GM12878 (cell line): ENCODE measurements at regions not wholly inside any gene's neighbourhood (a gene's known extent, or its start where the extent isn't known, plus 50 kb on each side); places are given as distances from the start of the nearest gene placed in this dataset.

ENCODE experiments used
- ATAC-seq: fragments of 200-7000 bp; cut with Tn5 transposase; 3 replicates; pipeline ENCODE4 v1.9.1; 2020; ENCODE audit warnings: mild to moderate bottlenecking, moderate library complexity
- BruUV-seq: library from RNA; stranded (reverse); fragments of 400-500 nt; replicated peaks from 2 replicates; lab custom pipeline; 2021; lab: Mats Ljungman, UMichigan
- CTCF ChIA-PET: fragments of 300-600 bp; sonication (Branson Sonifier 250); formaldehyde crosslinking; extraction: SDS; loops from one replicate; lab custom pipeline; 2021; ENCODE audit warnings: inconsistent platforms; lab: Yijun Ruan, JAX
- POLR2A ChIA-PET: fragments of 350-600 bp; formaldehyde crosslinking; extraction: SDS; loops from one replicate; lab custom pipeline; 2021; ENCODE audit warnings: inconsistent platforms; lab: Charles Lee
- RAD21 ChIA-PET: fragments of 300-600 bp; sonication (Branson Sonifier 250); formaldehyde crosslinking; loops from one replicate; lab custom pipeline; 2023; ENCODE audit warnings: antibody characterized with exemption; ENCODE audit not compliant: unreplicated experiment; lab: Charles Lee
- SMC1A ChIA-PET: fragments of 300-600 bp; sonication (Branson Sonifier 250); formaldehyde crosslinking; loops from one replicate; lab custom pipeline; 2023; ENCODE audit not compliant: unreplicated experiment, uncharacterized antibody; lab: Charles Lee
- DNase-seq: peaks from one replicate; pipeline ENCODE4 v3.0.0-alpha.2; 2011; ENCODE audit warnings: low read depth, low spot score
- FAIRE-seq: peaks from 3 replicates; lab custom pipeline; 2011; peaks lifted over from hg19 to GRCh38; lab: Jason Lieb, UNC
- H2AFZ ChIP-seq: 2 replicates; pipeline ENCODE4 v1.6.0; 2011; ENCODE audit warnings: low read depth, low read length, control low read depth; ENCODE audit not compliant: control insufficient read depth
- H3K27ac ChIP-seq: 2 replicates; pipeline ENCODE4 v1.5.1; 2011; ENCODE audit warnings: control low read depth; ENCODE audit not compliant: control insufficient read depth, insufficient read depth
- H3K27me3 ChIP-seq, 2 experiments: replicated peaks in 1 of 2; 2 replicates each; pipeline versions ENCODE4 v1.6.0 to v1.6.1; 2011; ENCODE audit warnings: low read length in 1 of 2; ENCODE audit not compliant: control insufficient read depth in 2 of 2, insufficient read depth in 2 of 2
- H3K36me3 ChIP-seq, 2 experiments: 2 replicates each; pipeline ENCODE4 v1.5.1; 2011; ENCODE audit warnings: low read length in 1 of 2; ENCODE audit not compliant: control insufficient read depth in 2 of 2, insufficient read depth in 2 of 2
- H3K4me1 ChIP-seq: 2 replicates; pipeline ENCODE4 v1.6.1; 2011; ENCODE audit warnings: mild to moderate bottlenecking, low read length, moderate library complexity, mixed read lengths; ENCODE audit not compliant: control insufficient read depth, insufficient read depth
- H3K4me2 ChIP-seq: 2 replicates; pipeline ENCODE4 v1.6.0; 2011; ENCODE audit warnings: control low read depth; ENCODE audit not compliant: control insufficient read depth, insufficient read depth
- H3K4me3 ChIP-seq: fragments of 200-600 bp; sonication (generic); 2 replicates; pipeline ENCODE4 v1.5.1; 2016
- H3K79me2 ChIP-seq: 2 replicates; pipeline ENCODE4 v1.6.0; 2011; ENCODE audit warnings: low read length; ENCODE audit not compliant: control insufficient read depth, insufficient read depth
- H3K9ac ChIP-seq: 2 replicates; pipeline ENCODE4 v1.8.0; 2011; ENCODE audit warnings: low read length, control low read depth, mixed read lengths; ENCODE audit not compliant: control insufficient read depth, insufficient read depth
- H3K9me3 ChIP-seq: replicated peaks from 3 replicates; pipeline ENCODE4 v1.5.1; 2011; ENCODE audit warnings: mild to moderate bottlenecking, low read length; ENCODE audit not compliant: control insufficient read depth, insufficient read depth
- H4K20me1 ChIP-seq: 2 replicates; pipeline ENCODE4 v1.6.0; 2011; ENCODE audit not compliant: control insufficient read depth, insufficient read depth
- CTCF ChIP-seq, 3 experiments: IDR thresholded peaks in 2 of 3; conservative IDR thresholded peaks in 1 of 3; 2 replicates each; pipeline ENCODE4 v1.5.1; 2011; ENCODE audit warnings: low read depth in 3 of 3, low read length in 3 of 3, mild to moderate bottlenecking in 3 of 3, control low read depth in 2 of 3, moderate library complexity in 2 of 3, inconsistent platforms in 1 of 3, mixed read lengths in 1 of 3; ENCODE audit not compliant: control insufficient read depth in 2 of 3, insufficient read depth in 1 of 3; ENCODE audit errors: extremely low read depth in 1 of 3
- EP300 ChIP-seq, 2 experiments: fragments of 150-350 bp in 1 of 2; IDR thresholded peaks; 2 replicates each; pipeline ENCODE4 v1.6.1; 2011 to 2012; ENCODE audit warnings: low read depth in 2 of 2, low read length in 2 of 2, borderline replicate concordance in 1 of 2, improper control_type of control experiment in 1 of 2, inconsistent platforms in 1 of 2; ENCODE audit not compliant: control insufficient read depth in 1 of 2
- IKZF1 ChIP-seq: fragments of 450-650 bp; conservative IDR thresholded peaks from 2 replicates; pipeline ENCODE4 v1.6.1; 2017; ENCODE audit warnings: antibody characterized with exemption, mild to moderate bottlenecking
- NFYA ChIP-seq: IDR thresholded peaks from 2 replicates; pipeline ENCODE4 v1.6.1; 2011; ENCODE audit warnings: low read depth, mild to moderate bottlenecking, low read length, improper control_type of control experiment, borderline replicate concordance
- PRDM15 ChIP-seq: fragments of 450-650 bp; formaldehyde crosslinking; IDR thresholded peaks from 2 replicates; pipeline ENCODE4 v1.4.0; 2020; ENCODE audit warnings: mild to moderate bottlenecking, moderate library complexity
- RUNX3 ChIP-seq: IDR thresholded peaks from 2 replicates; pipeline ENCODE4 v1.6.1; 2012; ENCODE audit warnings: low read length, inconsistent platforms
- SREBF2 ChIP-seq: IDR thresholded peaks from 2 replicates; pipeline ENCODE4 v1.6.1; 2012; ENCODE audit warnings: mild to moderate bottlenecking, low read length
- STAT1 ChIP-seq: fragments of 450-650 bp; conservative IDR thresholded peaks from 2 replicates; pipeline ENCODE4 v1.6.1; 2014; ENCODE audit warnings: antibody characterized with exemption, mild to moderate bottlenecking
- TARDBP ChIP-seq: IDR thresholded peaks from 2 replicates; pipeline ENCODE4 v1.6.1; 2016; ENCODE audit warnings: borderline replicate concordance
- ZNF274 ChIP-seq: IDR thresholded peaks from one replicate; pipeline ENCODE4 v1.8.0; 2011; ENCODE audit not compliant: insufficient read length, insufficient read depth
- ZNF384 ChIP-seq: IDR thresholded peaks from 2 replicates; pipeline ENCODE4 v1.6.1; 2012; ENCODE audit warnings: low read depth, mild to moderate bottlenecking, low read length, improper control_type of control experiment, borderline replicate concordance
- WGBS: methylation state at CpG from one replicate; pipeline ENCODE4 v1.1.6; 2016; ENCODE audit warnings: low lambda C conversion rate; ENCODE audit not compliant: insufficient replicate concordance, insufficient coverage; ENCODE audit errors: missing lambda C conversion rate; 5-methylcytosine and 5-hydroxymethylcytosine counted together
- in situ Hi-C: fragments of 300-500 bp; cut with MboI; formaldehyde crosslinking; loops from 9 replicates; pipeline ENCODE4 v1.14.3; 2018; ENCODE audit warnings: mixed read lengths
- intact Hi-C: fragments of 100-400 bp; cut with micrococcal nuclease; formaldehyde crosslinking; loops from one replicate; pipeline ENCODE4 v1.14.2; 2022; ENCODE audit not compliant: unreplicated experiment

DNA sequence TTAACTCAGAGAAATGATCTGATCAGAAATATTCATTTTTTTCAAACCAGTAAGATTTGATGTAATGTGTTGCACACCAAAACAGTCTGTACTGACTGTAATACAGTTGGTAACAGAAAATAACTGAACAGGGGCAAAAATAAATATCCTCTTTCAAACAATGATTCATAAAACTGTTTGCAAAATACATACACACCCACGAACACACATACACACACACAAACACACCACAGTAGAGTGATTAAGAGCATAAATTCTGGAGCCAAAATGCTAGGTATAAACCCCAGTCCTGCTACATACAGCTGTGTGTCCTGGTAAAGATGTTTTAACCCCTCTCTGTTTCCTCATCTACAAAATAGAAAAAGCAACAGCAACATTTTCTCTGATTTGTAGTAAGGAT, 376.6 kb downstream of the PDGFC start:
- ChIA-PET CTCF (no interaction called here), SMC1A (interaction anchor here (1.4 kb wide), 1 partner anchor 12 kb away, joined by 3 read pairs; no protein-coding TSS in a partner anchor), RAD21 (no interaction called here), POLR2A (no interaction called here)
- no peak overlapping the region for H3K27ac ChIP-seq
- DNase-seq, result no peak
- H3K4me2 ChIP-seq, result no peak overlapping the region
- H4K20me1 ChIP-seq, result no peaks in the 10 kb centered on the region
- no peaks in the 10 kb centered on the region for H3K79me2 ChIP-seq
- WGBS, result 6% methylated on average over 1 of the region's 1 CpG
- in situ Hi-C loops, result no loop called here
- intact Hi-C loops, result no loop called here
- no peak for ATAC-seq
- BruUV-seq, result no TSS peak
- H3K27me3 ChIP-seq, result no peaks in the 10 kb centered on the region
- no peak overlapping the region for H3K9ac ChIP-seq
- H3K36me3 ChIP-seq, result no peaks in the 10 kb centered on the region
- no peaks in the 10 kb centered on the region for H3K9me3 ChIP-seq
- no peak for TF ChIP-seq TARDBP
- TF ChIP-seq STAT1, result no peak
- no peak for TF ChIP-seq CTCF (IDR thresholded peaks at IDR 0.05 in 2 of 3, conservative IDR thresholded peaks at IDR 0.05 in 1 of 3; ENCODE audit: control insufficient read depth in 2 of 3, extremely low read depth in 1 of 3, insufficient read depth in 1 of 3, low read depth in 3 of 3, low read length in 3 of 3)
- no peak for TF ChIP-seq NFYA
- no peak overlapping the region for H3K4me3 ChIP-seq
- no peak overlapping the region for H2AFZ ChIP-seq
- FAIRE-seq, result no peak
- H3K4me1 ChIP-seq, result no peaks in the 10 kb centered on the region

DNA sequence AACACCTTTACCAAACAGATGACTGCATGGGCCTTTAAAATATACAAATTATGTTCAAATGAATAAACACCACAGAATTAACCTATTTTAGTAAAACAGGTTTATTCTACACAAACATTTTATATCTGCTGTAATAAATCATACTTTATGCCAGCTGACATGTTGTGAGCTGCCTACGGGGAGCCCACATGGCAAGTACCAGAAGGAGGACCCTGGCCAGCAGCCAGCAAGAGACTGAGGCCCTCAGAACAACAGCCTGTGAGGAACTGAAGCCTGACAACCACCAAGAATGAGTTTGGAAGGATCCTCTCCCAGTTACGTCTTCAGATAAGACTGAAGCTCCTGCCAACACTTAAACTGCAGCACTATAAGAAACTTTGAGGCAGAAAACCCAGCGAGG, 377.0 kb downstream of the PDGFC start:
- Histone ChIP-seq H3K4me1 (no peaks in the 10 kb centered on the region), H3K9ac (no peak overlapping the region), H2AFZ (no peak overlapping the region), H3K36me3 (no peaks in the 10 kb centered on the region), H3K9me3 (no peaks in the 10 kb centered on the region), H3K27ac (no peak overlapping the region), H4K20me1 (no peaks in the 10 kb centered on the region), H3K27me3 (no peaks in the 10 kb centered on the region), H3K79me2 (no peaks in the 10 kb centered on the region), H3K4me3 (no peak overlapping the region), H3K4me2 (no peak overlapping the region)
- no TSS peak for BruUV-seq
- DNase-seq (no peak), ATAC-seq (no peak), FAIRE-seq (no peak)
- in situ Hi-C loops, result no loop called here
- ChIA-PET POLR2A (no interaction called here), CTCF (no interaction called here), RAD21 (no interaction called here), SMC1A (interaction anchor here (1.4 kb wide), 1 partner anchor 13 kb away, joined by 3 read pairs; no protein-coding TSS in a partner anchor)
- intact Hi-C loops, result no loop called here
- WGBS, result 0% methylated on average over 3 of the region's 3 CpGs
- no peak for TF ChIP-seq PRDM15 (CRISPR knock-in tag)
- TF ChIP-seq ZNF274, result no peak
- TF ChIP-seq IKZF1, result no peak
- TF ChIP-seq ZNF384, result no peak
- no peak for TF ChIP-seq RUNX3
- TF ChIP-seq SREBF2, result no peak
- no peak for TF ChIP-seq EP300 (IDR thresholded peaks at IDR 0.05; ENCODE audit: borderline replicate concordance in 1 of 2, control insufficient read depth in 1 of 2, low read depth in 2 of 2, low read length in 2 of 2)
